ENCODE measurements at regions not wholly inside any gene's neighbourhood (a gene's known extent, or its start where the extent isn't known, plus 50 kb on each side); places are given as distances from the start of the nearest gene placed in this dataset.

- no peaks in the 10 kb centered on the region for H3K9me3 Mint-ChIP-seq (ENCODE audit: unreplicated experiment)
- CTCF ChIA-PET: interaction anchor here (0.6 to 0.7 kb wide), 2 partner anchors 183 to 309 kb away, joined by 3 read pairs; no protein-coding TSS in a partner anchor
Observed at GRCh38 chr3:19029837-19030521, 118.3 kb upstream of the KCNH8 start.

GRCh38 chr3:19025441-19025840 lies 122.9 kb upstream of the KCNH8 start:
- H3K4me1 Mint-ChIP-seq (ENCODE audit: insufficient read depth, unreplicated experiment): no peaks in the 10 kb centered on the region
- H3K36me3 Mint-ChIP-seq (ENCODE audit: insufficient read depth, unreplicated experiment): no peaks in the 10 kb centered on the region
- ChIA-PET POLR2A (no interaction called here), CTCF (interaction anchor here (0.6 kb wide), 1 partner anchor 25 kb away, joined by 3 read pairs; no protein-coding TSS in a partner anchor)
- H3K27ac Mint-ChIP-seq (ENCODE audit: low read depth, unreplicated experiment): no peak overlapping the region
- TF ChIP-seq CTCF (IDR thresholded peaks at IDR 0.05; ENCODE audit: unreplicated experiment): no peak
- BruUV-seq (replicated peaks): no TSS peak
- no peak for DNase-seq (ENCODE audit: unreplicated experiment)
- no peaks in the 10 kb centered on the region for H3K9me3 Mint-ChIP-seq (ENCODE audit: unreplicated experiment)
- no peak overlapping the region for H3K4me3 Mint-ChIP-seq (ENCODE audit: unreplicated experiment)
- intact Hi-C loops (cut with micrococcal nuclease): no loop called here
- peaks cover 10% of the 10 kb centered on the region for H3K27me3 Mint-ChIP-seq (ENCODE audit: insufficient read depth, unreplicated experiment)

More at GRCh38 chr3:19029837-19030521, 118.3 kb upstream of the KCNH8 start:
- no peak overlapping the region for H3K4me3 Mint-ChIP-seq (ENCODE audit: unreplicated experiment)
- POLR2A ChIA-PET: no interaction called here
- H3K4me1 Mint-ChIP-seq (ENCODE audit: insufficient read depth, unreplicated experiment): no peaks in the 10 kb centered on the region
- intact Hi-C loops (cut with micrococcal nuclease): no loop called here
- no peaks in the 10 kb centered on the region for H3K36me3 Mint-ChIP-seq (ENCODE audit: insufficient read depth, unreplicated experiment)
- peak; percentile 14 for DNase-seq (ENCODE audit: unreplicated experiment)
- no peak overlapping the region for H3K27ac Mint-ChIP-seq (ENCODE audit: low read depth, unreplicated experiment)
- TF ChIP-seq CTCF (IDR thresholded peaks at IDR 0.05; ENCODE audit: unreplicated experiment): no peak
- BruUV-seq (replicated peaks): no TSS peak
- no peaks in the 10 kb centered on the region for H3K27me3 Mint-ChIP-seq (ENCODE audit: insufficient read depth, unreplicated experiment)

GRCh38 chr3:19022546-19022945 lies 125.8 kb upstream of the KCNH8 start:
- Mint-ChIP-seq H3K9me3 (ENCODE audit: unreplicated experiment) (no peaks in the 10 kb centered on the region), H3K27me3 (ENCODE audit: insufficient read depth, unreplicated experiment) (peaks cover 10% of the 10 kb centered on the region), H3K4me3 (ENCODE audit: unreplicated experiment) (no peak overlapping the region), H3K36me3 (ENCODE audit: insufficient read depth, unreplicated experiment) (no peaks in the 10 kb centered on the region), H3K27ac (ENCODE audit: low read depth, unreplicated experiment) (no peak overlapping the region), H3K4me1 (ENCODE audit: insufficient read depth, unreplicated experiment) (no peaks in the 10 kb centered on the region)
- intact Hi-C loops (cut with micrococcal nuclease): no loop called here
- TF ChIP-seq CTCF (IDR thresholded peaks at IDR 0.05; ENCODE audit: unreplicated experiment): no peak
- POLR2A ChIA-PET: no interaction called here
- no peak for DNase-seq (ENCODE audit: unreplicated experiment)
- BruUV-seq (replicated peaks): no TSS peak
- CTCF ChIA-PET: interaction anchor here (0.6 to 1.1 kb wide), 2 partner anchors 33 to 618 kb away, joined by 3 read pairs; no protein-coding TSS in a partner anchor

GRCh38 chr3:19016851-19017250 lies 131.5 kb upstream of the KCNH8 start:
- BruUV-seq (replicated peaks): no TSS peak
- Mint-ChIP-seq H3K9me3 (ENCODE audit: unreplicated experiment) (no peaks in the 10 kb centered on the region), H3K27ac (ENCODE audit: low read depth, unreplicated experiment) (no peak overlapping the region), H3K36me3 (ENCODE audit: insufficient read depth, unreplicated experiment) (no peaks in the 10 kb centered on the region), H3K4me1 (ENCODE audit: insufficient read depth, unreplicated experiment) (no peaks in the 10 kb centered on the region), H3K27me3 (ENCODE audit: insufficient read depth, unreplicated experiment) (no peaks in the 10 kb centered on the region), H3K4me3 (ENCODE audit: unreplicated experiment) (no peak overlapping the region)
- TF ChIP-seq CTCF (IDR thresholded peaks at IDR 0.05; ENCODE audit: unreplicated experiment): no peak
- no peak for DNase-seq (ENCODE audit: unreplicated experiment)
- intact Hi-C loops (cut with micrococcal nuclease): no loop called here
- ChIA-PET POLR2A (no interaction called here), CTCF (no interaction called here)
